ENCODE measurements at regions not wholly inside any gene's neighbourhood (a gene's known extent, or its start where the extent isn't known, plus 50 kb on each side); places are given as distances from the start of the nearest gene placed in this dataset.

DNA sequence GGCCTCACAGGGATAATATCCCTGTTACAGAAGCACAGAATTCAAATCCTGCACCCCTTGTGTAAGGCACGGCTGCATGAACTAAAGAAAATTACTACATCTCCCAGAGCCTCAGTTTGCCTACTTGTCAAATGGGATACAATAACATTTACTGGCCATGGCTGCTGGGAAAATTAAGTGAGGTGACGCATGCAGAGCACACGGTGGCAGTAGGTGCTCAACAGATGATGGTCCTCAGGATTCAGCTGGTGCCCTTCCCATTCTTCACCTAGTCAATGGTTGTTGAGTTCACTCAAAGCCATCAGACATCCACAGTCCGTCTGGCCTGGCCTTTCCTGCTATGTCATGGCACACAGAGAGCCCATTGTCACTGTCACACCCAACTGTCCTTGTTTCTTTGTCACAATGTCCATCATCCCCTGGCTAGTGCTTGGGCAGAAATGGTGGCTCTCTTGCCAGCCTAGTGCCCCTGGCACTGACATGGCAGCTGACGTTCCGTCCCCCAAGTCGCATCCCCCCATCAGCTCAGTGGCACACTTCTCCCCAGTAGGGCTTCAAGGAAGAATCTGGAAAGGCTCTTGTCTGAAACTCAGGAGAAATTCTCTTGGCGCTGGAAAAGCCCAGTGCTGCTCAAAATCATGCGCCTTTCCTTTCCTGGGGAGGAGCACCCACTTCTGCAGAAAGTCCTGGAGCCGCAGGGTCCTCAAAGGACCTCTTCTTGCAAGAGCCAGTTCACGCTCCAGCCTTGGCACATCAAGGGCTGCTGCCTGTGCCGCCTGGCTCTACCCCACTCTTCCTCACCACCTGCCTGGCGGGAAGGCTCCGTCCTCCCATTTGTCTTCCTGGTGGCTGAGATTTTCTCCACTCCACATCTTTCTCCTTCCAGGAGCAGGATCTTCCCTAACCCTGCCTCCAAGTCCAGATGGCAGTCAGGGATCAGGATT lies 55.9 kb upstream of the SLC66A3 start:
- TF ChIP-seq, protein P1, sequence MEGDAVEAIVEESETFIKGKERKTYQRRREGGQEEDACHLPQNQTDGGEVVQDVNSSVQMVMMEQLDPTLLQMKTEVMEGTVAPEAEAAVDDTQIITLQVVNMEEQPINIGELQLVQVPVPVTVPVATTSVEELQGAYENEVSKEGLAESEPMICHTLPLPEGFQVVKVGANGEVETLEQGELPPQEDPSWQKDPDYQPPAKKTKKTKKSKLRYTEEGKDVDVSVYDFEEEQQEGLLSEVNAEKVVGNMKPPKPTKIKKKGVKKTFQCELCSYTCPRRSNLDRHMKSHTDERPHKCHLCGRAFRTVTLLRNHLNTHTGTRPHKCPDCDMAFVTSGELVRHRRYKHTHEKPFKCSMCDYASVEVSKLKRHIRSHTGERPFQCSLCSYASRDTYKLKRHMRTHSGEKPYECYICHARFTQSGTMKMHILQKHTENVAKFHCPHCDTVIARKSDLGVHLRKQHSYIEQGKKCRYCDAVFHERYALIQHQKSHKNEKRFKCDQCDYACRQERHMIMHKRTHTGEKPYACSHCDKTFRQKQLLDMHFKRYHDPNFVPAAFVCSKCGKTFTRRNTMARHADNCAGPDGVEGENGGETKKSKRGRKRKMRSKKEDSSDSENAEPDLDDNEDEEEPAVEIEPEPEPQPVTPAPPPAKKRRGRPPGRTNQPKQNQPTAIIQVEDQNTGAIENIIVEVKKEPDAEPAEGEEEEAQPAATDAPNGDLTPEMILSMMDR (IDR thresholded peaks at IDR 0.05): no peak
- TF ChIP-seq POLR2A (IDR thresholded peaks at IDR 0.05) (no peak), EP300 (IDR thresholded peaks at IDR 0.05) (no peak)
- Histone ChIP-seq H3K4me1 (ENCODE audit: insufficient read depth) (no peaks in the 10 kb centered on the region), H3K27ac (no peak overlapping the region), H3K27me3 (no peaks in the 10 kb centered on the region), H3K4me3 (no peak overlapping the region), H3K36me3 (no peaks in the 10 kb centered on the region), H3K9me3 (no peaks in the 10 kb centered on the region)
- no peak for DNase-seq
- 91 to 93% (median 93%) methylated on average over 14 of the region's 14 CpGs for WGBS, 3 donors
- intact Hi-C loops (cut with DNase I): no loop called here

- Histone ChIP-seq H3K9me3 (no peaks in the 10 kb centered on the region), H3K27me3 (no peaks in the 10 kb centered on the region)
These were observed 55.1 kb upstream of the SLC66A3 start for GRCh38 chr2:11100130-11100529.

DNA sequence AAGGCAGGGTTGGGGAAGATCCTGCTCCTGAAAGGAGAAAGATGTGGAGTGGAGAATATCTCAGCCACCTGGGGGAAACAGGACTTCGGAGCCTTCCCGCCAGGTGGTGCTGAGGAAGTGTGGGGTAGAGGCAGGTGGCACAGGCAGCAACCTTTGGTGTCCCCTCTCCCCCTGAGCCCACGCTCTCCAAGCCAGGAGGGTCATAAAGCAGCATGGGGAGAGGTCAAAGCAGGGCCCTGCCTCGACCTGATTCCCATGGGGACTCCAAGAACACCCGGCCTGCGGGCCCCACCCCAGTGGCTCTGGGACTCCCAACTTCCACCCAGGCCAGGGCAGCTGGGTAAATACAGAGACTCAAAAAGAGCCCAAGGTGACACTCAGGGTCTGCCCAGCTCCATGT lies 54.3 kb upstream of the SLC66A3 start:
- no peak overlapping the region for H3K27ac ChIP-seq
- H3K4me3 ChIP-seq: no peak overlapping the region
- no peaks in the 10 kb centered on the region for H3K4me1 ChIP-seq (ENCODE audit: insufficient read depth)
- no peaks in the 10 kb centered on the region for H3K9me3 ChIP-seq
- no peaks in the 10 kb centered on the region for H3K27me3 ChIP-seq
- TF ChIP-seq, protein P1 (IDR thresholded peaks at IDR 0.05): no peak
- TF ChIP-seq EP300 (IDR thresholded peaks at IDR 0.05): no peak
- no peak for TF ChIP-seq POLR2A (IDR thresholded peaks at IDR 0.05)
- H3K36me3 ChIP-seq: no peaks in the 10 kb centered on the region
- DNase-seq: no peak
- 86 to 92% (median 91%) methylated on average over 5 to 6 of the region's 6 CpGs for WGBS, 3 donors
- intact Hi-C loops (cut with DNase I): no loop called here

More at GRCh38 chr2:11100130-11100529, 55.1 kb upstream of the SLC66A3 start:
- intact Hi-C loops (cut with DNase I): no loop called here
- WGBS, 3 donors: 88 to 96% (median 91%) methylated on average over 6 of the region's 6 CpGs
- no peaks in the 10 kb centered on the region for H3K4me1 ChIP-seq (ENCODE audit: insufficient read depth)
- TF ChIP-seq POLR2A (IDR thresholded peaks at IDR 0.05) (no peak), EP300 (IDR thresholded peaks at IDR 0.05) (no peak)
- TF ChIP-seq, protein P1 (IDR thresholded peaks at IDR 0.05): no peak
- H3K27ac ChIP-seq: no peak overlapping the region
- H3K4me3 ChIP-seq: no peak overlapping the region
- no peak for DNase-seq
- H3K36me3 ChIP-seq: no peaks in the 10 kb centered on the region

- intact Hi-C loops (cut with DNase I): no loop called here
These were observed 53.8 kb upstream of the SLC66A3 start for GRCh38 chr2:11101430-11101829.

More at GRCh38 chr2:11101430-11101829, 53.8 kb upstream of the SLC66A3 start:
- 76 to 85% (median 85%) methylated on average over 4 of the region's 4 CpGs for whole genome bisulfite sequencing, 3 donors
- no peak overlapping the region for H3K4me3 ChIP-seq
- H3K27me3 ChIP-seq: no peaks in the 10 kb centered on the region
- no peak overlapping the region for H3K27ac ChIP-seq
- H3K36me3 ChIP-seq: no peaks in the 10 kb centered on the region
- H3K4me1 ChIP-seq (ENCODE audit: insufficient read depth): no peaks in the 10 kb centered on the region
- H3K9me3 ChIP-seq: no peaks in the 10 kb centered on the region
- no peak for DNase-seq
- TF ChIP-seq, protein P1 (IDR thresholded peaks at IDR 0.05): no peak
- no peak for TF ChIP-seq EP300 (IDR thresholded peaks at IDR 0.05)
- no peak for TF ChIP-seq POLR2A (IDR thresholded peaks at IDR 0.05)

All from ovary (tissue), 7 donors.